ENCODE measurements at regions not wholly inside any gene's neighbourhood (a gene's known extent, or its start where the extent isn't known, plus 50 kb on each side); places are given as distances from the start of the nearest gene placed in this dataset.

- TF ChIP-seq LEF1 (IDR thresholded peaks at IDR 0.05; ENCODE audit: borderline replicate concordance) (no peak), FOXA1 (IDR thresholded peaks at IDR 0.05) (no peak), SP1 (IDR thresholded peaks at IDR 0.05) (no peak), NFRKB (IDR thresholded peaks at IDR 0.05) (no peak)
Measured at GRCh38 chrX:115906881-115907280, 263.7 kb upstream of the AGTR2 start.
